Liver (tissue), 8 donors: ENCODE measurements at regions not wholly inside any gene's neighbourhood (a gene's known extent, or its start where the extent isn't known, plus 50 kb on each side); places are given as distances from the start of the nearest gene placed in this dataset.

ENCODE experiments used
- DNase-seq: peaks from one replicate; pipeline ENCODE4 v3.0.0-alpha.2; 2017; ENCODE audit warnings: low spot score
- H3K27ac ChIP-seq, 2 donors: one replicate each; pipeline ENCODE4 v1.7.0; 2013; ENCODE audit warnings: inconsistent platforms in 2 of 2, low read length in 2 of 2, control low read depth in 1 of 2, low read depth in 1 of 2, mild to moderate bottlenecking in 1 of 2
- H3K27me3 ChIP-seq, 4 donors: one replicate each; pipeline versions ENCODE4 v1.6.1 to v1.7.0; 2013; ENCODE audit warnings: low read length in 3 of 4, inconsistent platforms in 1 of 4, mild to moderate bottlenecking in 1 of 4, moderate library complexity in 1 of 4; ENCODE audit not compliant: control insufficient read depth in 4 of 4, insufficient read depth in 4 of 4
- H3K36me3 ChIP-seq, 4 donors: one replicate each; pipeline versions ENCODE4 v1.6.1 to v1.7.0; 2013; ENCODE audit warnings: low read length in 3 of 4, mild to moderate bottlenecking in 3 of 4, low read depth in 1 of 4, moderate library complexity in 1 of 4; ENCODE audit not compliant: control insufficient read depth in 4 of 4, insufficient read depth in 3 of 4
- H3K4me1 ChIP-seq, 4 donors: one replicate each; pipeline versions ENCODE4 v1.6.1 to v1.7.0; 2013; ENCODE audit warnings: low read length in 3 of 4, mild to moderate bottlenecking in 3 of 4, moderate library complexity in 1 of 4; ENCODE audit not compliant: control insufficient read depth in 4 of 4, insufficient read depth in 4 of 4
- H3K4me3 ChIP-seq, 3 donors: one replicate each; pipeline versions ENCODE4 v1.6.1 to v1.7.0; 2013; ENCODE audit warnings: low read length in 3 of 3, control low read depth in 1 of 3, low read depth in 1 of 3, mild to moderate bottlenecking in 1 of 3
- H3K9ac ChIP-seq, 2 donors: one replicate each; pipeline ENCODE4 v1.7.0; 2013; ENCODE audit warnings: low read length in 2 of 2, mild to moderate bottlenecking in 2 of 2, moderate library complexity in 2 of 2, control low read depth in 1 of 2, low read depth in 1 of 2
- H3K9me3 ChIP-seq, 4 donors: one replicate each; pipeline versions ENCODE4 v1.6.1 to v1.7.0; 2013; ENCODE audit warnings: low read length in 3 of 4; ENCODE audit not compliant: control insufficient read depth in 4 of 4
- ATF3 ChIP-seq: IDR thresholded peaks from 2 replicates; pipeline ENCODE4 v1.6.1; 2016; ENCODE audit warnings: antibody characterized with exemption
- CTCF ChIP-seq: fragments of 150-350 bp; IDR thresholded peaks from 2 replicates; pipeline ENCODE4 v1.5.1; 2017; ENCODE audit warnings: improper control_type of control experiment, low read depth, low read length; ENCODE audit not compliant: missing input control
- FOXA1 ChIP-seq: IDR thresholded peaks from 2 replicates; pipeline ENCODE4 v1.6.1; 2016; ENCODE audit warnings: antibody characterized with exemption
- FOXA2 ChIP-seq: IDR thresholded peaks from 2 replicates; pipeline ENCODE4 v1.6.1; 2016; ENCODE audit warnings: antibody characterized with exemption
- GABPA ChIP-seq, 2 donors: IDR thresholded peaks in 1 of 2; conservative IDR thresholded peaks in 1 of 2; 2 replicates each; pipeline ENCODE4 v1.6.1; 2016; ENCODE audit warnings: antibody characterized with exemption in 2 of 2, mild to moderate bottlenecking in 1 of 2, moderate library complexity in 1 of 2
- HNF4A ChIP-seq, 2 donors: conservative IDR thresholded peaks; 2 replicates each; pipeline ENCODE4 v1.6.1; 2016; ENCODE audit warnings: antibody characterized with exemption in 2 of 2, mild to moderate bottlenecking in 2 of 2
- HNF4G ChIP-seq: IDR thresholded peaks from 2 replicates; pipeline ENCODE4 v1.6.1; 2016; ENCODE audit warnings: antibody characterized with exemption
- JUND ChIP-seq, 2 donors: IDR thresholded peaks; 2 replicates each; pipeline ENCODE4 v1.6.1; 2016; ENCODE audit warnings: antibody characterized with exemption in 2 of 2
- MAX ChIP-seq: IDR thresholded peaks from 2 replicates; pipeline ENCODE4 v1.6.1; 2016; ENCODE audit warnings: antibody characterized with exemption
- NR2F2 ChIP-seq: IDR thresholded peaks from 2 replicates; pipeline ENCODE4 v1.6.1; 2016; ENCODE audit warnings: antibody characterized with exemption
- RAD21 ChIP-seq, 2 donors: IDR thresholded peaks; 2 replicates each; pipeline ENCODE4 v1.6.1; 2016; ENCODE audit warnings: antibody characterized with exemption in 2 of 2, mild to moderate bottlenecking in 2 of 2
- RXRA ChIP-seq, 2 donors: IDR thresholded peaks; 2 replicates each; pipeline ENCODE4 v1.6.1; 2017 to 2018; ENCODE audit warnings: antibody characterized with exemption in 2 of 2, mild to moderate bottlenecking in 1 of 2
- SP1 ChIP-seq: IDR thresholded peaks from 2 replicates; pipeline ENCODE4 v1.6.1; 2018; ENCODE audit warnings: antibody characterized with exemption, mild to moderate bottlenecking
- TAF1 ChIP-seq: conservative IDR thresholded peaks from 2 replicates; pipeline ENCODE4 v1.6.1; 2016; ENCODE audit warnings: antibody characterized with exemption, mild to moderate bottlenecking
- YY1 ChIP-seq: IDR thresholded peaks from 2 replicates; pipeline ENCODE4 v1.6.1; 2016; ENCODE audit warnings: antibody characterized with exemption, mild to moderate bottlenecking
- WGBS: extraction: QIAGEN DNeasy Blood & Tissue Kit; methylation state at CpG from one replicate; pipeline ENCODE4 v1.1.7; 2013; 5-methylcytosine and 5-hydroxymethylcytosine counted together
- TF ChIP-seq, protein P1 (sequence below): IDR thresholded peaks from 2 replicates; pipeline ENCODE4 v1.6.1; 2016; ENCODE audit warnings: antibody characterized with exemption, mild to moderate bottlenecking
- TF ChIP-seq, protein P2 (sequence below): IDR thresholded peaks from 2 replicates; pipeline ENCODE4 v1.6.1; 2016; ENCODE audit warnings: antibody characterized with exemption
- donor health status: healthy.
- donor health status: healthy.
- donor health status: healthy.
- donor health status: healthy.
- donor health status: healthy.

DNA sequence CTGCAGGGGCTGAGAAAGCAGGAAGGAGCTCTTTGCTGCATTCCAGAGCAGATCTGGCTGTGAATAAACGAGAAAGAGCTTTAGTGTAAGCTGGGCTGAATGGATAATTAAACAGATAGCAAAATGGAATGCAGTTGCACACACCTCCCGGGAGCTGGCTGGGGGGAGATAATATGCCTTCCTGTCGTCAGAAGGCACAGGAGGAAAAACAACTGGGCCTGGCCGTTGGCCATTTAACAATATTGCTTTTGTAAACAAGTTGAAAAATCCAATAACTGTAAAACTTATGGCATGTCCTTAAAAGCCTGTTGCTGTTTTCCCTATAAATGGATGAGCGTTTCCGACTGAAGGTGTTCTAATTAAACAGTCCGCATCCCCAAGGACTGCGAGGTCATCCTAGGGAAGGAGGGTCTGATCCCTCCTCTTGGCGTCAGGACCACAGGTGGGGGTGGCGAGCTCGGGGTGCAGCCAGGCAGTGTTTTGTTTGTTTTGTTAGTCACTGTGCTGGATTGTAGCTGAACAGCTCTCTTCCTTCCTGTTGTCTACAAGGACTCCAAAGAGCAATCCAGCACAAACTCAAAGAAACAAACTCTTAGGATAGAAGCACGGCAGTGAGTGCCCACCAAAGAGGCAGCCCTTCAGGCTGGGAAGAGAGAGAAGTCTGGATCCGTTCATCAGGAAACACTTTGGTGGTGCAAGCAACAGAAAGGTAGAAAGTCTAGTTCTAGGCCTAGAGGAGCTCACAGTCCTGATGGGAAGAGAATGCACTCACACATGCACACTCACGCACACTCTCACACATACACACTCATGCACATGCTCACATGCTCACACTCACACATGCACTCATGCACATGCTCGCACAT, 133.4 kb upstream of the SMAD3 start:
- TF ChIP-seq SP1 (peak; percentile 21), RXRA (IDR thresholded peaks at IDR 0.05) (no peak)
- H3K27ac ChIP-seq, result no peak overlapping the region

GRCh38 chr15:66932634-66933024, 132.8 kb upstream of the SMAD3 start:
- H3K4me1 ChIP-seq, result peaks cover 0 to 7% (median 4%) of the 10 kb centered on the region in 4 donors
- H3K4me3 ChIP-seq, result no peak overlapping the region
- no peaks in the 10 kb centered on the region for H3K36me3 ChIP-seq
- WGBS, result 96% methylated on average over 6 of the region's 6 CpGs
- H3K27me3 ChIP-seq, result no peaks in the 10 kb centered on the region
- no peak for TF ChIP-seq HNF4G
- TF ChIP-seq FOXA2, result no peak
- TF ChIP-seq YY1, result no peak
- TF ChIP-seq MAX, result no peak
- no peak for TF ChIP-seq NR2F2
- TF ChIP-seq CTCF, result no peak
- TF ChIP-seq ATF3, result no peak
- TF ChIP-seq, protein P1, sequence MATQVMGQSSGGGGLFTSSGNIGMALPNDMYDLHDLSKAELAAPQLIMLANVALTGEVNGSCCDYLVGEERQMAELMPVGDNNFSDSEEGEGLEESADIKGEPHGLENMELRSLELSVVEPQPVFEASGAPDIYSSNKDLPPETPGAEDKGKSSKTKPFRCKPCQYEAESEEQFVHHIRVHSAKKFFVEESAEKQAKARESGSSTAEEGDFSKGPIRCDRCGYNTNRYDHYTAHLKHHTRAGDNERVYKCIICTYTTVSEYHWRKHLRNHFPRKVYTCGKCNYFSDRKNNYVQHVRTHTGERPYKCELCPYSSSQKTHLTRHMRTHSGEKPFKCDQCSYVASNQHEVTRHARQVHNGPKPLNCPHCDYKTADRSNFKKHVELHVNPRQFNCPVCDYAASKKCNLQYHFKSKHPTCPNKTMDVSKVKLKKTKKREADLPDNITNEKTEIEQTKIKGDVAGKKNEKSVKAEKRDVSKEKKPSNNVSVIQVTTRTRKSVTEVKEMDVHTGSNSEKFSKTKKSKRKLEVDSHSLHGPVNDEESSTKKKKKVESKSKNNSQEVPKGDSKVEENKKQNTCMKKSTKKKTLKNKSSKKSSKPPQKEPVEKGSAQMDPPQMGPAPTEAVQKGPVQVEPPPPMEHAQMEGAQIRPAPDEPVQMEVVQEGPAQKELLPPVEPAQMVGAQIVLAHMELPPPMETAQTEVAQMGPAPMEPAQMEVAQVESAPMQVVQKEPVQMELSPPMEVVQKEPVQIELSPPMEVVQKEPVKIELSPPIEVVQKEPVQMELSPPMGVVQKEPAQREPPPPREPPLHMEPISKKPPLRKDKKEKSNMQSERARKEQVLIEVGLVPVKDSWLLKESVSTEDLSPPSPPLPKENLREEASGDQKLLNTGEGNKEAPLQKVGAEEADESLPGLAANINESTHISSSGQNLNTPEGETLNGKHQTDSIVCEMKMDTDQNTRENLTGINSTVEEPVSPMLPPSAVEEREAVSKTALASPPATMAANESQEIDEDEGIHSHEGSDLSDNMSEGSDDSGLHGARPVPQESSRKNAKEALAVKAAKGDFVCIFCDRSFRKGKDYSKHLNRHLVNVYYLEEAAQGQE, result no peak
- TF ChIP-seq HNF4A (conservative IDR thresholded peaks at IDR 0.05), result no peak
- TF ChIP-seq TAF1, result no peak
- TF ChIP-seq, protein P2, sequence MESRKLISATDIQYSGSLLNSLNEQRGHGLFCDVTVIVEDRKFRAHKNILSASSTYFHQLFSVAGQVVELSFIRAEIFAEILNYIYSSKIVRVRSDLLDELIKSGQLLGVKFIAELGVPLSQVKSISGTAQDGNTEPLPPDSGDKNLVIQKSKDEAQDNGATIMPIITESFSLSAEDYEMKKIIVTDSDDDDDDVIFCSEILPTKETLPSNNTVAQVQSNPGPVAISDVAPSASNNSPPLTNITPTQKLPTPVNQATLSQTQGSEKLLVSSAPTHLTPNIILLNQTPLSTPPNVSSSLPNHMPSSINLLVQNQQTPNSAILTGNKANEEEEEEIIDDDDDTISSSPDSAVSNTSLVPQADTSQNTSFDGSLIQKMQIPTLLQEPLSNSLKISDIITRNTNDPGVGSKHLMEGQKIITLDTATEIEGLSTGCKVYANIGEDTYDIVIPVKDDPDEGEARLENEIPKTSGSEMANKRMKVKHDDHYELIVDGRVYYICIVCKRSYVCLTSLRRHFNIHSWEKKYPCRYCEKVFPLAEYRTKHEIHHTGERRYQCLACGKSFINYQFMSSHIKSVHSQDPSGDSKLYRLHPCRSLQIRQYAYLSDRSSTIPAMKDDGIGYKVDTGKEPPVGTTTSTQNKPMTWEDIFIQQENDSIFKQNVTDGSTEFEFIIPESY, result no peak
- TF ChIP-seq RAD21 (IDR thresholded peaks at IDR 0.05), result no peak
- no peak for TF ChIP-seq RXRA (IDR thresholded peaks at IDR 0.05)
- no peak for TF ChIP-seq GABPA (IDR thresholded peaks at IDR 0.05 in 1 of 2, conservative IDR thresholded peaks at IDR 0.05 in 1 of 2)
- TF ChIP-seq FOXA1, result no peak
- no peak for TF ChIP-seq JUND (IDR thresholded peaks at IDR 0.05)
- no peak overlapping the region for H3K27ac ChIP-seq
- H3K9ac ChIP-seq, result no peak overlapping the region
- DNase-seq, result no peak
- no peaks in the 10 kb centered on the region for H3K9me3 ChIP-seq

More for the DNA sequence above, 133.4 kb upstream of the SMAD3 start:
- DNase-seq, result no peak
- Histone ChIP-seq H3K27me3 (no peaks in the 10 kb centered on the region), H3K36me3 (no peaks in the 10 kb centered on the region), H3K9me3 (no peaks in the 10 kb centered on the region), H3K4me3 (no peak overlapping the region), H3K9ac (no peak overlapping the region), H3K4me1 (peaks cover 0 to 7% (median 4%) of the 10 kb centered on the region in 4 donors)
- WGBS, result 43% methylated on average over 15 of the region's 15 CpGs
